H7 (cell line): ENCODE measurements at regions not wholly inside any gene's neighbourhood (a gene's known extent, or its start where the extent isn't known, plus 50 kb on each side); places are given as distances from the start of the nearest gene placed in this dataset.
"Not testable (repeated sequence)": the region's sequence is repeated elsewhere in the genome, so short reads cannot be mapped to it uniquely, and the experiment has no call there.

Experiments used
- DNase-seq: peaks from one replicate; pipeline ENCODE4 v3.0.0; 2012
- H3K27me3 ChIP-seq: 2 replicates; pipeline ENCODE4 v1.6.0; 2011; ENCODE audit warnings: mild to moderate bottlenecking, low read length; ENCODE audit not compliant: control insufficient read depth, insufficient read depth
- H3K36me3 ChIP-seq: replicated peaks from 2 replicates; pipeline ENCODE4 v1.5.1; 2011; ENCODE audit warnings: low read length; ENCODE audit not compliant: control insufficient read depth, insufficient read depth
- H3K4me3 ChIP-seq: 2 replicates; pipeline ENCODE4 v1.5.1; 2011; ENCODE audit warnings: low read depth, mild to moderate bottlenecking, control low read depth, low read length, moderate library complexity; ENCODE audit not compliant: insufficient read depth

- Histone ChIP-seq H3K36me3 (no peaks in the 10 kb centered on the region), H3K4me3 (no peak overlapping the region), H3K27me3 (no peaks in the 10 kb centered on the region)
- no peak for DNase-seq
Observed at GRCh38 chr6:68069921-68070710, 565.0 kb upstream of the ADGRB3 start.

DNA sequence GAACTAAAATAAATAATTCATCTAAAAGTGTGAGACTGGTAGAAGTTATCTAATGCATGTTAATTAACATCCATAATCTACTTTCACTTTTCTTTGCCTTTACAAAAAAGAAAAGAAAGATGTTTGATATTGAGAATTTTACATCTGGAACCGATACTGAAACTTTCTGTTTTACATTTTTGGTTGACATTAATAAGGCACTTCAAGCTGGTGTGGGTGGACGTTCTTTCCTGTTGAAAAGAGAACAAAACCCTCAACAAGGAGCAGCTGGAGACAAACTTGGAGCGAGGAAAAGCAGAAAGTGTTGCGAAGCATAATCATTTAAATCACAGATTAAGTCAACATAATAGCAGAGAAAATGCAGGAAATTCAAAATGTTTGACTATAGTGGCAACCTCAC lies 575.2 kb upstream of the ADGRB3 start:
- no peak overlapping the region for H3K4me3 ChIP-seq
- no peaks in the 10 kb centered on the region for H3K36me3 ChIP-seq
- no peak for DNase-seq
- H3K27me3 ChIP-seq: no peaks in the 10 kb centered on the region

DNA sequence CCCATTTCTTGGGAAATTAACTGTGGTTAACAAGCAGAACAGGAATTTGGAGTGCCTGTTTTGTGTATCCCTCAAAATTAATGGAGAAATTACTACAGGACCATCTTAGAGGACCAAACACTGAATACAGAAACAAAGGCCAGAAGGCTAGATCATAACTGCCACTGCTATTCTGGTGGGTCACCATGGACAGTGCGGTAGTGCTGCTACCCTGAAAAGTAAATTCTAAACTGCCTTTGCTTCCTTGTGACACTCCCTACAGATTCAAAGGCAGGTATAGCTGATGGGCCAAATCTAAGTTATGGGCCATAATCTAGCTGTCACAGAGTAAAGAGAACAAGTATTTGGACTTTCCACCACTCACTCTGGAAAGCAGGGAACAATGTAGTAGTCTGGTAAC lies 575.8 kb upstream of the ADGRB3 start:
- Histone ChIP-seq H3K36me3 (no peaks in the 10 kb centered on the region), H3K4me3 (no peak overlapping the region), H3K27me3 (no peaks in the 10 kb centered on the region)
- no peak for DNase-seq

- DNase-seq, H3K36me3 ChIP-seq, H3K4me3 ChIP-seq, H3K27me3 ChIP-seq: not testable (repeated sequence)
Observed at GRCh38 chr6:68056596-68056995, 578.5 kb upstream of the ADGRB3 start.

DNA sequence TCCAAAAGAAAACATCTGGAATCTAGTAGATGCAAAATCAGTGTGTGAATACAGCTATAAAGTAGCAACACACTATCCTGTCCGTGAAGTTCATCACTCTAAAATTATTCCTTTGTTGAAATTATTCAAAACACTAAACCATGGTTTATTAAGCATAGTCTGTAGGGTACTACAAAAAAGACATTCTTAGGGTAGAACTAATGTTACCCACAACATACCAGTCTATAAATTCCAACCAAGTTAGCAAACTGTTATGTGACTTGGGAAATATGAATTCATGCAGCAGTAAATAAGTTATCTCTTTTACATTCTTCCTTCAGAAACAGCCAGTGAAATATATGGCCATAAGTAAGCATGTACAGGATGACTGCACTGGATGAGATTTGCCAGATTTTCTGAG lies 580.3 kb upstream of the ADGRB3 start:
- no peak for DNase-seq
- no peak overlapping the region for H3K4me3 ChIP-seq
- H3K36me3 ChIP-seq: no peaks in the 10 kb centered on the region

DNA sequence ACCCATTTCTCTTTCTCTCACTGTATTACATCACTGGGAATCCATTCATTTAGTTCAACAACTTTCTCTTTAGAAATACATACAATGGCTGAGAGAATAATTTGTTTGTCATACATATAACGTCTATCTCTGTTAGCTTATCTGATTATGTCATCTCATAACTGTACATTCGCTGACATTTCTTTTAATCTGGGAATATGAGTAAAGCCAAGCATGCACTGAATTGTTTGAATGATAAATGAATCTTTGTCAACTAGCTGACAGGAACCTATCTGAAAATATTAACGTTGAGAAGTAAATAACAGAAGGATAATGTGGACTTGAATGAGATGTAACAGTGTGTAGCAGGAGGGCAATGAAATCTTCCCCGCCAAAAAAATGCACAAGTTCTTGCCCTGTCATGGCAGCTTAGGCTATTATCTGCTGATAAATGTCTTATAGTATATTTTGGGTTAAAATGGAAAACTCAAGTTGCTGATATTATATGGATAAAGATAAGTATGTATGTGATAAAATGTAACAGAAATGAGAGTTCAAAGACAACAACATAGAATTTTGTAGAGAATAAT lies 581.2 kb upstream of the ADGRB3 start:
- no peak for DNase-seq
- no peaks in the 10 kb centered on the region for H3K36me3 ChIP-seq
- H3K4me3 ChIP-seq: no peak overlapping the region
- no peaks in the 10 kb centered on the region for H3K27me3 ChIP-seq

More for the DNA sequence above, 580.3 kb upstream of the ADGRB3 start:
- no peaks in the 10 kb centered on the region for H3K27me3 ChIP-seq

DNA sequence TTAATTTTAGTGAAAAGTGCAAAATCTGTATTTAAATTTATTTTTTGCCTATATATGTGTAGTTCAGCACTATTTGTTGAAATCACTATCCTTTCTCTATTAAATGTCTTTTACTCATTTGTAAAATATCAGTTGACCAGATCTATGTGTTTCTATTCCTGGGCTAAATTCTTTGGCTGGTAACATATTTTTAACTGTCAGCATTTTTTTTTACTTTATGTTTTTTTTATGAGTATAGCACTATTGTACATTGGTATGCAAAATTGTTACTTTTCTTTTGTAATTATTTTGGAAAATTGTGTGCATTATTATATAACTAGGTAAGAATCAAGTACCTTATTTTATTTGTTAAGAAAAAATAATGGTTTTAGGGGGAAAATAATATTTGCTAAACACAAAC lies 582.8 kb upstream of the ADGRB3 start:
- Histone ChIP-seq H3K4me3 (no peak overlapping the region), H3K27me3 (no peaks in the 10 kb centered on the region), H3K36me3 (no peaks in the 10 kb centered on the region)
- no peak for DNase-seq

DNA sequence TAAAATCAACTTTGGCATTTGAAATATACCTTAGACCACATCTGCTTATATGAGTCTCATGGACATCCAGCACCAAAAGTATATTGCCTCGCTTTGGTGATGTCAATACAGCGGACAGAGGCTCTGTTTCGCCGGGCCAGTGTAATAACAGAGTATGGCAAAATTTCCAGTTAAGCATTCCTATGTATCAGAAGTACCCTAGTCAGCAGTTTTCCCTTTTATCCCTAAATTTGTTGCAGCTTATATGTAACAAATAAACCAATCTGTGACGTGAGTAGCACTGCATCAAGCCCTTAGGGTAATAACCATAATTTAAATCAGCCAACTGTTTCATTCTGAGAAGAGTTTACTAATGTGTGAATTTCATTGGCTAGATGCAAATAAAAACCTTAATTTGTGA lies 585.5 kb upstream of the ADGRB3 start:
- Histone ChIP-seq H3K36me3 (no peaks in the 10 kb centered on the region), H3K4me3 (no peak overlapping the region), H3K27me3 (no peaks in the 10 kb centered on the region)
- DNase-seq: no peak

DNA sequence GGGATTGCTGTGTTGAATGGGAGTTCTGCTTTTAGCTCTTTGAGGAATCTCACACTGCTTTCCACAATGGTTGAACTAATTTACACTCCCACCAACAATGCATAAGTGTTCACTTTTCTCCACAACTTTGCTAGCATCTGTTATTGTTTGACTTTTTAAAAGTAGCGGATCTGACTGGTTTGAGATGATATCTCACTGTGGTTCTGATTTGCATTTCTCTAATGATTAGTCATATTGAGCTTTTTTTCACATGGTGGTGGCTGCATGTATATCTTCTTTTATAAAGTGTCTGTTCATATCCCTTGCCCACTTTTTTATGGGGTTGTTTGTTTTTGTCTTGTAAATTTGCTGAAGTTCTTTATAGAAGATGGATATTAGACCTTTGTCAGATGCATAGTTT lies 588.3 kb upstream of the ADGRB3 start:
- no peak for DNase-seq
- Histone ChIP-seq H3K27me3 (no peaks in the 10 kb centered on the region), H3K36me3 (no peaks in the 10 kb centered on the region), H3K4me3 (no peak overlapping the region)

DNA sequence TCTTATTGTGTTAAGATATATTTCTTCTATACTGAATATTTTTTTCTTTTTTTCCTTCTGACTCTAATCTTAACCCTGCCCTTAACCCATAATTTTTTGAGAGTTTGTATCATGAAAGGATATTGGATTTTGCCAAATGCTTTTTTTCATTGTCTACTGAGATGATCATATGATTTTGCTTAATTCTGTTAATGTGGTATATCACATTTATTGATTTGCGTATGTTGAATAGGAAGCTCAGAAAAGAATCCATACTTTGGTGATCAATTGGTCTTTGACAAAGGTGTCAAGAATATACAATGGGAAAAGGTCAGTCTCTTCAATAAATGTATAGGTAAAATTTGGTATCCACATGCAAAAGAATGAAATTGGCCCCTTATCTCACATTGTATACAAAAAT lies 588.8 kb upstream of the ADGRB3 start:
- Histone ChIP-seq H3K36me3 (no peaks in the 10 kb centered on the region), H3K4me3 (no peak overlapping the region), H3K27me3 (no peaks in the 10 kb centered on the region)
- DNase-seq: no peak

GRCh38 chr6:68045193-68045592 lies 589.9 kb upstream of the ADGRB3 start:
- Histone ChIP-seq H3K27me3 (no peaks in the 10 kb centered on the region), H3K36me3 (no peaks in the 10 kb centered on the region), H3K4me3 (no peak overlapping the region)
- DNase-seq: no peak

DNA sequence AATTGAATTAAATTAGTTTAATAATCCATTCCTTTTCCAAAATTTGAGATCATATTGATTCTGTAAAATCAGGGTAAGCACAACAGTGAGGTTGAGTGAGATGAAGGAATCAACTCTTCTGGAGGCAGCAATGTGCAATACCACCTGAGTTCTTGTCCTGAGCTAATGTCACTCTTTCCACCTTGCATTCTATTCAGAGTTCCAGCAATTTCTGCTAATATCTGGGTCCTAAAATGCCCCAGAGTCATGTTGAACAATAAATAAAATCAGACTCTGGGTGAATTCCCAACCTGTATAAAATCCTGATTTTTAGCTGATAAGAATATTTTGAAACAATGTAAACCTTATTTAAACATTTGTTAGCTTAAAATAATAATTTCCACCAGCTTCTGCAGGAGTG lies 590.8 kb upstream of the ADGRB3 start:
- no peaks in the 10 kb centered on the region for H3K36me3 ChIP-seq

DNA sequence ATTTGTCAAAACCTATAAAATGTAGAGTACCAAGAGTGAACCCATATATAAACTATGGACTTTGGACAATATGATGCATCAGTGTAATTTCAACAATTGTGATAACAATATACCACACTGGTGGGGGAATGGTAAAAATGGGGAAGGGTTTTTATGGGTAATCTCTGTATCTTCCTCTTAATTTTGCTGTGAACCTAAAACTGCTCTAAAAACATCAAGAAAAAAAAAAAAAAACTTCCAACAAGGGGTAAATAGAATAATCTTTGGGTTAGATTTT lies 592.0 kb upstream of the ADGRB3 start:
- Histone ChIP-seq H3K36me3 (no peaks in the 10 kb centered on the region), H3K27me3 (no peaks in the 10 kb centered on the region), H3K4me3 (no peak overlapping the region)
- no peak for DNase-seq

More for the DNA sequence above, 590.8 kb upstream of the ADGRB3 start:
- Histone ChIP-seq H3K4me3 (no peak overlapping the region), H3K27me3 (no peaks in the 10 kb centered on the region)
- DNase-seq: no peak

GRCh38 chr6:68042339-68043121 lies 592.6 kb upstream of the ADGRB3 start:
- Histone ChIP-seq H3K4me3 (no peak overlapping the region), H3K27me3 (no peaks in the 10 kb centered on the region), H3K36me3 (no peaks in the 10 kb centered on the region)
- DNase-seq: no peak

GRCh38 chr6:68040780-68041179 lies 594.3 kb upstream of the ADGRB3 start:
- H3K4me3 ChIP-seq: no peak overlapping the region
- no peak for DNase-seq
- H3K27me3 ChIP-seq: no peaks in the 10 kb centered on the region
- no peaks in the 10 kb centered on the region for H3K36me3 ChIP-seq
